ENCODE measurements at regions not wholly inside any gene's neighbourhood (a gene's known extent, or its start where the extent isn't known, plus 50 kb on each side); places are given as distances from the start of the nearest gene placed in this dataset.

GRCh38 chr7:149610441-149611011 is 112.9 kb upstream of the ZNF746 start:
- TF ChIP-seq CTCF (CRISPR knock-in tag; IDR thresholded peaks at IDR 0.05) (no peak), SIN3B (IDR thresholded peaks at IDR 0.05; ENCODE audit: low read length) (no peak), NR2C2 (CRISPR knock-in tag; IDR thresholded peaks at IDR 0.05; ENCODE audit: borderline replicate concordance) (no peak), MEIS2 (CRISPR knock-in tag; IDR thresholded peaks at IDR 0.05) (no peak), ZBTB33 (CRISPR knock-in tag; IDR thresholded peaks at IDR 0.05) (no peak), GLMP (CRISPR knock-in tag; IDR thresholded peaks at IDR 0.05; ENCODE audit: borderline replicate concordance) (no peak), ZNF724P (CRISPR knock-in tag; IDR thresholded peaks at IDR 0.05; ENCODE audit: borderline replicate concordance) (no peak), NR2F2 (IDR thresholded peaks at IDR 0.05; ENCODE audit: borderline replicate concordance, low read depth) (no peak)
- TF ChIP-seq, protein P1, sequence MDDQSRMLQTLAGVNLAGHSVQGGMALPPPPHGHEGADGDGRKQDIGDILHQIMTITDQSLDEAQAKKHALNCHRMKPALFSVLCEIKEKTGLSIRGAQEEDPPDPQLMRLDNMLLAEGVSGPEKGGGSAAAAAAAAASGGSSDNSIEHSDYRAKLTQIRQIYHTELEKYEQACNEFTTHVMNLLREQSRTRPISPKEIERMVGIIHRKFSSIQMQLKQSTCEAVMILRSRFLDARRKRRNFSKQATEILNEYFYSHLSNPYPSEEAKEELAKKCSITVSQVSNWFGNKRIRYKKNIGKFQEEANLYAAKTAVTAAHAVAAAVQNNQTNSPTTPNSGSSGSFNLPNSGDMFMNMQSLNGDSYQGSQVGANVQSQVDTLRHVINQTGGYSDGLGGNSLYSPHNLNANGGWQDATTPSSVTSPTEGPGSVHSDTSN (CRISPR knock-in tag; IDR thresholded peaks at IDR 0.05; ENCODE audit: borderline replicate concordance) = no peak

Measured in HepG2 (cell line).